Spleen (tissue), 7 donors: ENCODE measurements at regions not wholly inside any gene's neighbourhood (a gene's known extent, or its start where the extent isn't known, plus 50 kb on each side); places are given as distances from the start of the nearest gene placed in this dataset.

Source experiments
- POLR2A ChIP-seq, 3 donors: fragments of 450-650 bp; IDR thresholded peaks; one replicate each; pipeline ENCODE4 v1.5.1; 2017; ENCODE audit warnings: antibody characterized with exemption in 3 of 3, mild to moderate bottlenecking in 1 of 3
- TF ChIP-seq, protein P1 (sequence below), 11 experiments: fragments of 200-600 bp in 7 of 11; fragments of 450-650 bp in 4 of 11; sonication (generic) in 4 of 11; IDR thresholded peaks in 8 of 11; conservative IDR thresholded peaks in 3 of 11; 1 replicate in 7 of 11; 2 replicates in 4 of 11; pipeline versions ENCODE4 v1.4.0 to v1.8.0; 2016 to 2021; ENCODE audit warnings: antibody characterized with exemption in 11 of 11, inconsistent platforms in 4 of 11, mild to moderate bottlenecking in 1 of 11
- donor health status: DM: no; HTN: no; CAD: no; lungs with moderate emphysema.
- donor health status: DM: no; HTN: no; CAD: no.
- donor health status: DM: no; HTN: no; CAD: no.

- TF ChIP-seq, protein P1, sequence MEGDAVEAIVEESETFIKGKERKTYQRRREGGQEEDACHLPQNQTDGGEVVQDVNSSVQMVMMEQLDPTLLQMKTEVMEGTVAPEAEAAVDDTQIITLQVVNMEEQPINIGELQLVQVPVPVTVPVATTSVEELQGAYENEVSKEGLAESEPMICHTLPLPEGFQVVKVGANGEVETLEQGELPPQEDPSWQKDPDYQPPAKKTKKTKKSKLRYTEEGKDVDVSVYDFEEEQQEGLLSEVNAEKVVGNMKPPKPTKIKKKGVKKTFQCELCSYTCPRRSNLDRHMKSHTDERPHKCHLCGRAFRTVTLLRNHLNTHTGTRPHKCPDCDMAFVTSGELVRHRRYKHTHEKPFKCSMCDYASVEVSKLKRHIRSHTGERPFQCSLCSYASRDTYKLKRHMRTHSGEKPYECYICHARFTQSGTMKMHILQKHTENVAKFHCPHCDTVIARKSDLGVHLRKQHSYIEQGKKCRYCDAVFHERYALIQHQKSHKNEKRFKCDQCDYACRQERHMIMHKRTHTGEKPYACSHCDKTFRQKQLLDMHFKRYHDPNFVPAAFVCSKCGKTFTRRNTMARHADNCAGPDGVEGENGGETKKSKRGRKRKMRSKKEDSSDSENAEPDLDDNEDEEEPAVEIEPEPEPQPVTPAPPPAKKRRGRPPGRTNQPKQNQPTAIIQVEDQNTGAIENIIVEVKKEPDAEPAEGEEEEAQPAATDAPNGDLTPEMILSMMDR (IDR thresholded peaks at IDR 0.05 in 8 of 11, conservative IDR thresholded peaks at IDR 0.05 in 3 of 11) = no peak
- TF ChIP-seq POLR2A (IDR thresholded peaks at IDR 0.05) = no peak
These were observed 185.1 kb upstream of the ROPN1 start for GRCh38 chr3:124177071-124177470.
